ENCODE measurements at regions not wholly inside any gene's neighbourhood (a gene's known extent, or its start where the extent isn't known, plus 50 kb on each side); places are given as distances from the start of the nearest gene placed in this dataset.

GRCh38 chr2:17115042-17115441 lies 403.2 kb downstream of the RAD51AP2 start:
- DNase-seq (ENCODE audit: insufficient read length) (no peak), FAIRE-seq (no peak)
- no peak for TF ChIP-seq TAF1 (IDR thresholded peaks at IDR 0.05; ENCODE audit: borderline replicate concordance, low read depth, low read length)
- no peak for TF ChIP-seq POLR2A (IDR thresholded peaks at IDR 0.05; ENCODE audit: low read depth, low read length)
- TF ChIP-seq POLR2AphosphoS5 (IDR thresholded peaks at IDR 0.05; ENCODE audit: low read depth, low read length): no peak

DNA sequence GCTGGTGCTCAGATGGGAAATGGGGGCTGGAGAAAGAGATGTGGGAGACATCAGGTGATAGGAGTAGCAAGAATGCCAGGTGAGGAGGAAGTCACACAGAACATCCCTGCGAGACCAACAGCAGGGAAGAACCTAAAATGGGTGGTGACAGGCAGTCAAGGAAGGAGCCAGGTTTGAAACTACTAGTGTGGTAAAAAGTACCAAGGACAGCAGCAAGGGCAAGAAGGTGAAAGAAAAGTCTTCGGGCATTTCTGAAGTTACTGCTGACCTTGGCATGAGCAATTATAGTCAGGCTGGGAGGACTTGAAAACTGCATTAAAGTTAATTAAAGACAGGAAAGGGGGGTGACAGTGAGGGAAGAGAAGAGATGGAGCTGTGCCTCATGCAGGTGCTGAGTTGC lies 410.4 kb downstream of the RAD51AP2 start:
- no peak for FAIRE-seq
- no peak for TF ChIP-seq POLR2A (IDR thresholded peaks at IDR 0.05; ENCODE audit: low read depth, low read length)
- TF ChIP-seq POLR2AphosphoS5 (IDR thresholded peaks at IDR 0.05; ENCODE audit: low read depth, low read length): no peak
- no peak for TF ChIP-seq TAF1 (IDR thresholded peaks at IDR 0.05; ENCODE audit: borderline replicate concordance, low read depth, low read length)
- DNase-seq (ENCODE audit: insufficient read length): no peak

GRCh38 chr2:17107151-17107550 lies 411.1 kb downstream of the RAD51AP2 start:
- TF ChIP-seq POLR2A (IDR thresholded peaks at IDR 0.05; ENCODE audit: low read depth, low read length) (no peak), TAF1 (IDR thresholded peaks at IDR 0.05; ENCODE audit: borderline replicate concordance, low read depth, low read length) (no peak), POLR2AphosphoS5 (IDR thresholded peaks at IDR 0.05; ENCODE audit: low read depth, low read length) (no peak)
- FAIRE-seq (no peak), DNase-seq (ENCODE audit: insufficient read length) (no peak)

- TF ChIP-seq POLR2A (IDR thresholded peaks at IDR 0.05; ENCODE audit: low read depth, low read length) (no peak), TAF1 (IDR thresholded peaks at IDR 0.05; ENCODE audit: borderline replicate concordance, low read depth, low read length) (no peak), POLR2AphosphoS5 (IDR thresholded peaks at IDR 0.05; ENCODE audit: low read depth, low read length) (no peak)
Observed at GRCh38 chr2:17106418-17106817, 411.8 kb downstream of the RAD51AP2 start.

DNA sequence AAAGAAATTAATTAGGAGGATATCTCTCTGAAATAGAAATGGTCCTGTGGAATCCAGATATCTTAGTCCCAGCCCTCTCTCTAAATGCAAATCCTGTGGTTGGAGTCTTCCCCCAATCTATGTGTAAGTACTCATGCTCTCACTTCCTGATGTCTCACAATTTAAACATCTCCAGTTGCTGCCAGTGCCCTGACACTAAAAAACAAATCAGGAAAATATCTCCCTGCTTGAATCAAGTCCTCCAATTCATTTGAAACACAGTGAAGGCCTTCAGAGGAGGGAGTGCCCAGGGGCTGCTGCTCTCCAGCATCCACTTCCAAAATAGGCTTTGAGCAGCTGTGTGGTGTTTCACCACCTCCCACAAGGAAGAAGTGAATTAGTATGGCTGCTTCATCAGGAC lies 413.8 kb downstream of the RAD51AP2 start:
- FAIRE-seq: no peak
- no peak for TF ChIP-seq POLR2AphosphoS5 (IDR thresholded peaks at IDR 0.05; ENCODE audit: low read depth, low read length)
- no peak for TF ChIP-seq POLR2A (IDR thresholded peaks at IDR 0.05; ENCODE audit: low read depth, low read length)
- no peak for TF ChIP-seq TAF1 (IDR thresholded peaks at IDR 0.05; ENCODE audit: borderline replicate concordance, low read depth, low read length)
- DNase-seq (ENCODE audit: insufficient read length): no peak

More at GRCh38 chr2:17106418-17106817, 411.8 kb downstream of the RAD51AP2 start:
- FAIRE-seq (no peak), DNase-seq (ENCODE audit: insufficient read length) (no peak)

DNA sequence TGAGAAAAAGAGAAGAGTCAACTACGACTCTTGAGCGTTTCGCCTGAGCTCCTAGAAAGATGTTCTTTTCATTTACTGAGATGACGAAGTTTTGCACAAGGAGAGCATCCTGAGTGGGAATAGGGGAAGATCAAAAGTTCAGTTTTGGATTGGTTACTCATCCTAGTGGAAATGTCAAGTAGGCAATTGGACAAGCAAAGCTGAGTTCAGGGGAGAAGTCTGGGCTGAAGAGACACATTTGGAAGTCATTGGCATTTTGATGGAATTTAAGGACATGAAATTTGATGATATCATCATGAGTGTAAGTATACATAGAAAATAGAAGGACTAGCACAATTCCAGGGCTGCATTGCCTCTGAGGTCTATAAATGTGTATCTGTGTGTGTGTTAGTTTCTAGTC lies 416.6 kb downstream of the RAD51AP2 start:
- FAIRE-seq (no peak), DNase-seq (ENCODE audit: insufficient read length) (no peak)
- no peak for TF ChIP-seq TAF1 (IDR thresholded peaks at IDR 0.05; ENCODE audit: borderline replicate concordance, low read depth, low read length)
- no peak for TF ChIP-seq POLR2A (IDR thresholded peaks at IDR 0.05; ENCODE audit: low read depth, low read length)
- no peak for TF ChIP-seq POLR2AphosphoS5 (IDR thresholded peaks at IDR 0.05; ENCODE audit: low read depth, low read length)

DNA sequence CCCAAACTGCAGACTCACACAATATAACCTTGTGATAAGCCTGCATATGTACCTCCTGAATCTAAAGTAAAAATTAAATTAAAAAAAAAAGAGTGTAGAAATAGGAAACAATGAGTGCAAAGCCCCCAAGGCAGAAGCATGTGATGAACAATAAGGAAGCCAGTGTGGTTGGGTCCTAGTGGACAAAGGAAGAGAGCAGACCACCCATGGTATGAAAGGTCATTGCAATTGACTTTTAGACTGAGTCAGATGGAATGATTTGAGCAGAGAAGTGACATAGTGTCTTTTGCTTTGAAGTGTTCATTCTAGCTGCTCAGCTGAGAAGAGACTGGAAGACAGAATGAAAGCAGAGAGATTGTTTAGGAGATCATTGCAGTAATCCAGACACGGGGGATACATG lies 417.1 kb downstream of the RAD51AP2 start:
- DNase-seq (ENCODE audit: insufficient read length): no peak
- no peak for TF ChIP-seq TAF1 (IDR thresholded peaks at IDR 0.05; ENCODE audit: borderline replicate concordance, low read depth, low read length)
- TF ChIP-seq POLR2A (IDR thresholded peaks at IDR 0.05; ENCODE audit: low read depth, low read length): no peak
- no peak for TF ChIP-seq POLR2AphosphoS5 (IDR thresholded peaks at IDR 0.05; ENCODE audit: low read depth, low read length)
- FAIRE-seq: no peak

DNA sequence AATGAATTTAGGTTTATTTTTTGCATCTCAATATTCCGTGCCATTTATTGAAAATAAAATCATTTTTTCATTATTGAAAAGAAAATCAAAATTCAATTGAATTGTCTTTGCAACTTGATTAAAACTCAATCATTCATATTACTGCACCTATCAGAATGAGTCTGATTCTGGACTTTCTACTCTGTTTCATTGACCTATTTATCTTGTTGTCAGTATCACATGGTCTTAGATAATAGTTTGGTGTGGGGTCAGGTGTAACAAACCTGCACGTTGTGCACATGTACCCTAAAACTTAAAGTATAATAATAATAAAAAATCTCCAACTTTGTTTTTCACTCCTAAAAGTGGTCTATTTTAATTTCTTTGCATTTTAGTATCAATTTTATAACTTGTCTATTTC lies 422.9 kb downstream of the RAD51AP2 start:
- DNase-seq (ENCODE audit: insufficient read length) (no peak), FAIRE-seq (no peak)
- TF ChIP-seq POLR2AphosphoS5 (IDR thresholded peaks at IDR 0.05; ENCODE audit: low read depth, low read length): no peak
- no peak for TF ChIP-seq TAF1 (IDR thresholded peaks at IDR 0.05; ENCODE audit: borderline replicate concordance, low read depth, low read length)
- no peak for TF ChIP-seq POLR2A (IDR thresholded peaks at IDR 0.05; ENCODE audit: low read depth, low read length)

GRCh38 chr2:17093712-17094111 lies 424.5 kb downstream of the RAD51AP2 start:
- no peak for TF ChIP-seq TAF1 (IDR thresholded peaks at IDR 0.05; ENCODE audit: borderline replicate concordance, low read depth, low read length)
- TF ChIP-seq POLR2A (IDR thresholded peaks at IDR 0.05; ENCODE audit: low read depth, low read length): no peak
- TF ChIP-seq POLR2AphosphoS5 (IDR thresholded peaks at IDR 0.05; ENCODE audit: low read depth, low read length): no peak
- DNase-seq (ENCODE audit: insufficient read length) (no peak), FAIRE-seq (no peak)

DNA sequence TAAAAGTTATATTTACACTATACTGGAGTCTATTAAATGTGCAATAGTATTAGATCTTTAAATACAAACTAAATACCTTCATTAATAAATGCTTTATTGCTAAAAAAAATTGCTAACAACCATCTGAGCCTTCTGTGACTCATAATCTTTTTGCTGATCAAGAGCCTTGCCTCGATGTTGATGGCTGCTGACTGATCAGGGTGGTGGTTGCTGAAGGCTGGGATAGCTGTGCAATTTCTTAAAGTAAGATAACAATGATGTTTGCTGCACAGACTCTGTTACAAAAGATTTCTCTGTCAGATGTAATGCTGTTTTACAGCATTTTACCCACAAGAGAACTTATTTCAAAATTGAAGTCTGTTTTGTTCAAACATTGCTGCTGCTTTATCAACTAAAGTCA lies 421.4 kb upstream of the CYRIA start:
- DNase-seq (ENCODE audit: insufficient read length) (no peak), FAIRE-seq (no peak)

GRCh38 chr2:17085546-17086202 lies 420.0 kb upstream of the CYRIA start:
- DNase-seq (ENCODE audit: insufficient read length): no peak
- no peak for TF ChIP-seq TAF1 (IDR thresholded peaks at IDR 0.05; ENCODE audit: borderline replicate concordance, low read depth, low read length)
- TF ChIP-seq POLR2AphosphoS5 (IDR thresholded peaks at IDR 0.05; ENCODE audit: low read depth, low read length): no peak
- no peak for TF ChIP-seq POLR2A (IDR thresholded peaks at IDR 0.05; ENCODE audit: low read depth, low read length)
- FAIRE-seq: no peak

More for the DNA sequence above, 421.4 kb upstream of the CYRIA start:
- TF ChIP-seq POLR2AphosphoS5 (IDR thresholded peaks at IDR 0.05; ENCODE audit: low read depth, low read length): no peak
- TF ChIP-seq TAF1 (IDR thresholded peaks at IDR 0.05; ENCODE audit: borderline replicate concordance, low read depth, low read length): no peak
- TF ChIP-seq POLR2A (IDR thresholded peaks at IDR 0.05; ENCODE audit: low read depth, low read length): no peak

GRCh38 chr2:17084877-17085276 lies 419.2 kb upstream of the CYRIA start:
- FAIRE-seq: no peak
- DNase-seq (ENCODE audit: insufficient read length): no peak
- TF ChIP-seq POLR2A (IDR thresholded peaks at IDR 0.05; ENCODE audit: low read depth, low read length): no peak
- TF ChIP-seq POLR2AphosphoS5 (IDR thresholded peaks at IDR 0.05; ENCODE audit: low read depth, low read length): no peak
- no peak for TF ChIP-seq TAF1 (IDR thresholded peaks at IDR 0.05; ENCODE audit: borderline replicate concordance, low read depth, low read length)

All from GM12892 (cell line).